HEK293T (cell line): ENCODE measurements at regions not wholly inside any gene's neighbourhood (a gene's known extent, or its start where the extent isn't known, plus 50 kb on each side); places are given as distances from the start of the nearest gene placed in this dataset.

Experiments
- CTCF ChIA-PET: fragments of 350-600 bp; formaldehyde crosslinking; extraction: SDS; loops from one replicate; lab custom pipeline; 2021; ENCODE audit warnings: antibody characterized with exemption, inconsistent platforms; lab: Yijun Ruan, JAX
- POLR2A ChIA-PET: fragments of 350-600 bp; formaldehyde crosslinking; extraction: SDS; loops from one replicate; lab custom pipeline; 2020; ENCODE audit warnings: antibody characterized with exemption, inconsistent platforms; lab: Yijun Ruan, JAX
- DNase-seq: peaks from one replicate; pipeline ENCODE4 v3.0.0; 2012; ENCODE audit warnings: mixed read lengths; ENCODE audit errors: extremely low spot score
- ARNT ChIP-seq: fragments of 450-650 bp; IDR thresholded peaks from 2 replicates; pipeline ENCODE4 v1.6.1; 2017; ENCODE audit warnings: mild to moderate bottlenecking
- BHLHE40 ChIP-seq: fragments of 450-650 bp; IDR thresholded peaks from 2 replicates; pipeline ENCODE4 v1.6.1; 2016; ENCODE audit warnings: mild to moderate bottlenecking, moderate library complexity, borderline replicate concordance
- CTBP1 ChIP-seq: fragments of 450-650 bp; IDR thresholded peaks from 2 replicates; pipeline ENCODE4 v1.6.1; 2016; ENCODE audit warnings: borderline replicate concordance
- ELF4 ChIP-seq: fragments of 450-650 bp; IDR thresholded peaks from 2 replicates; pipeline ENCODE4 v1.6.1; 2017; ENCODE audit warnings: antibody characterized with exemption
- FOXA1 ChIP-seq: fragments of 450-650 bp; IDR thresholded peaks from 2 replicates; pipeline ENCODE4 v1.6.1; 2016; ENCODE audit warnings: mild to moderate bottlenecking
- FOXK2 ChIP-seq: fragments of 450-650 bp; IDR thresholded peaks from 2 replicates; pipeline ENCODE4 v1.6.1; 2016; ENCODE audit warnings: mild to moderate bottlenecking
- FOXM1 ChIP-seq: fragments of 450-650 bp; IDR thresholded peaks from 2 replicates; pipeline ENCODE4 v1.6.1; 2017; ENCODE audit warnings: mild to moderate bottlenecking, borderline replicate concordance
- HDGF ChIP-seq: fragments of 450-650 bp; IDR thresholded peaks from 2 replicates; pipeline ENCODE4 v1.6.1; 2017; ENCODE audit warnings: antibody characterized with exemption, borderline replicate concordance
- L3MBTL2 ChIP-seq: fragments of 450-650 bp; conservative IDR thresholded peaks from 2 replicates; pipeline ENCODE4 v1.6.1; 2016; ENCODE audit warnings: mild to moderate bottlenecking
- LEF1 ChIP-seq: fragments of 450-650 bp; IDR thresholded peaks from 2 replicates; pipeline ENCODE4 v1.6.1; 2017; ENCODE audit warnings: mild to moderate bottlenecking, borderline replicate concordance
- NFRKB ChIP-seq: fragments of 450-650 bp; IDR thresholded peaks from 2 replicates; pipeline ENCODE4 v1.6.1; 2016; ENCODE audit warnings: mild to moderate bottlenecking, moderate library complexity
- PKNOX1 ChIP-seq: fragments of 450-650 bp; IDR thresholded peaks from 2 replicates; pipeline ENCODE4 v1.6.1; 2016
- SP1 ChIP-seq: fragments of 450-650 bp; IDR thresholded peaks from 2 replicates; pipeline ENCODE4 v1.6.1; 2017
- SUZ12 ChIP-seq: fragments of 450-650 bp; IDR thresholded peaks from 2 replicates; pipeline ENCODE4 v1.6.1; 2016; ENCODE audit warnings: mild to moderate bottlenecking
- TARDBP ChIP-seq: fragments of 450-650 bp; IDR thresholded peaks from 2 replicates; pipeline ENCODE4 v1.6.1; 2016
- ZNF384 ChIP-seq: fragments of 450-650 bp; IDR thresholded peaks from 2 replicates; pipeline ENCODE4 v1.6.1; 2016

- ChIA-PET CTCF (no interaction called here), POLR2A (no interaction called here)
- no peak for DNase-seq
- TF ChIP-seq FOXM1 (no peak), BHLHE40 (no peak), L3MBTL2 (no peak), LEF1 (no peak)
Measured at GRCh38 chr20:6407163-6407562, 284.3 kb upstream of the FERMT1 start.

GRCh38 chr20:6401893-6402557, 279.2 kb upstream of the FERMT1 start:
- ChIA-PET POLR2A (no interaction called here), CTCF (no interaction called here)
- DNase-seq, result no peak
- no peak for TF ChIP-seq SP1
- no peak for TF ChIP-seq FOXA1
- no peak for TF ChIP-seq L3MBTL2
- no peak for TF ChIP-seq ELF4
- TF ChIP-seq LEF1, result no peak
- no peak for TF ChIP-seq ZNF384
- no peak for TF ChIP-seq PKNOX1
- no peak for TF ChIP-seq FOXM1
- TF ChIP-seq TARDBP, result no peak
- TF ChIP-seq FOXK2, result no peak
- TF ChIP-seq NFRKB, result no peak
- TF ChIP-seq HDGF, result no peak
- no peak for TF ChIP-seq ARNT
- TF ChIP-seq BHLHE40, result no peak
- TF ChIP-seq CTBP1, result no peak
- TF ChIP-seq SUZ12, result no peak

- CTCF ChIA-PET, result no interaction called here
- TF ChIP-seq L3MBTL2 (no peak), FOXM1 (no peak), NFRKB (no peak), BHLHE40 (no peak), ZNF384 (no peak), ELF4 (no peak), PKNOX1 (no peak), CTBP1 (no peak), HDGF (no peak), TARDBP (no peak)
- no peak for DNase-seq
- POLR2A ChIA-PET, result no interaction called here
Measured at GRCh38 chr20:6397115-6397514, 274.3 kb upstream of the FERMT1 start.

- no peak for TF ChIP-seq ELF4
- no peak for TF ChIP-seq ARNT
- TF ChIP-seq L3MBTL2, result no peak
- TF ChIP-seq TARDBP, result no peak
- no peak for TF ChIP-seq HDGF
- TF ChIP-seq NFRKB, result no peak
- TF ChIP-seq SP1, result no peak
- no peak for TF ChIP-seq FOXM1
- no peak for TF ChIP-seq LEF1
- no peak for TF ChIP-seq FOXA1
- TF ChIP-seq ZNF384, result no peak
- no peak for TF ChIP-seq FOXK2
- TF ChIP-seq BHLHE40, result no peak
- no peak for TF ChIP-seq CTBP1
- TF ChIP-seq SUZ12, result no peak
- no peak for TF ChIP-seq PKNOX1
- POLR2A ChIA-PET, result no interaction called here
- CTCF ChIA-PET, result no interaction called here
- DNase-seq, result no peak
Measured at GRCh38 chr20:6395695-6396094, 272.9 kb upstream of the FERMT1 start.

GRCh38 chr20:6388671-6389197, 265.9 kb upstream of the FERMT1 start:
- TF ChIP-seq BHLHE40 (no peak), FOXM1 (no peak), NFRKB (no peak), ZNF384 (no peak), ARNT (no peak), FOXA1 (no peak), SUZ12 (no peak), SP1 (no peak), L3MBTL2 (no peak), PKNOX1 (no peak), FOXK2 (no peak), ELF4 (no peak), LEF1 (no peak), CTBP1 (no peak), HDGF (no peak), TARDBP (no peak)
- POLR2A ChIA-PET, result no interaction called here
- CTCF ChIA-PET, result no interaction called here
- no peak for DNase-seq

- TF ChIP-seq FOXM1 (no peak), ZNF384 (no peak), FOXA1 (no peak), BHLHE40 (no peak), SP1 (no peak), TARDBP (no peak), PKNOX1 (no peak), ARNT (no peak), L3MBTL2 (no peak), ELF4 (no peak), CTBP1 (no peak), NFRKB (no peak), HDGF (no peak), LEF1 (no peak), FOXK2 (no peak), SUZ12 (no peak)
- ChIA-PET CTCF (no interaction called here), POLR2A (no interaction called here)
- no peak for DNase-seq
Measured at GRCh38 chr20:6384956-6385486, 262.2 kb upstream of the FERMT1 start.
